Endothelial cell of umbilical vein (primary cell): ENCODE measurements at regions not wholly inside any gene's neighbourhood (a gene's known extent, or its start where the extent isn't known, plus 50 kb on each side); places are given as distances from the start of the nearest gene placed in this dataset.

Source experiments
- BruUV-seq: library from RNA; stranded (reverse); fragments of 400-500 nt; replicated peaks from 2 replicates; lab custom pipeline; 2021; lab: Mats Ljungman, UMichigan
- CTCF ChIA-PET: fragments of 300-600, 350-600 bp; sonication (Branson Sonifier 250); formaldehyde crosslinking; loops from one replicate; lab custom pipeline; 2021; ENCODE audit warnings: antibody characterized with exemption, inconsistent platforms; lab: Charles Lee
- POLR2A ChIA-PET: fragments of 300-600, 350-600 bp; sonication (Branson Sonifier 250); formaldehyde crosslinking; loops from one replicate; lab custom pipeline; 2021; ENCODE audit warnings: antibody characterized with exemption, inconsistent platforms; lab: Charles Lee
- DNase-seq: peaks from one replicate; pipeline ENCODE4 v3.0.0-alpha.2; 2011; ENCODE audit warnings: low read depth, low spot score
- FAIRE-seq: peaks from 2 replicates; lab custom pipeline; 2011; peaks lifted over from hg19 to GRCh38; lab: Jason Lieb, UNC
- H2AFZ ChIP-seq: 2 replicates; pipeline ENCODE4 v1.6.0; 2012; ENCODE audit warnings: low read depth, low read length, control low read depth, inconsistent platforms
- H3K27ac ChIP-seq: 2 replicates; pipeline ENCODE4 v1.5.1; 2011; ENCODE audit warnings: low read depth, mild to moderate bottlenecking, control low read depth, low read length, moderate library complexity; ENCODE audit not compliant: insufficient read depth
- H3K27me3 ChIP-seq, 2 experiments: 2 replicates each; pipeline versions ENCODE4 v1.6.0 to v1.6.1; 2011; ENCODE audit warnings: low read length in 2 of 2, mixed read lengths in 1 of 2; ENCODE audit not compliant: control insufficient read depth in 2 of 2, insufficient read depth in 2 of 2
- H3K36me3 ChIP-seq, 2 experiments: 2 replicates in 1 of 2; 3 replicates in 1 of 2; pipeline ENCODE4 v1.5.1; 2011; ENCODE audit warnings: low read length in 2 of 2, mild to moderate bottlenecking in 1 of 2, moderate library complexity in 1 of 2; ENCODE audit not compliant: control insufficient read depth in 2 of 2, insufficient read depth in 2 of 2; ENCODE audit errors: extremely low read depth in 1 of 2
- H3K4me1 ChIP-seq: 3 replicates; pipeline ENCODE4 v1.5.1; 2011; ENCODE audit warnings: mild to moderate bottlenecking, low read length; ENCODE audit not compliant: control insufficient read depth, insufficient read depth; ENCODE audit errors: extremely low read depth
- H3K4me2 ChIP-seq: 2 replicates; pipeline ENCODE4 v1.6.1; 2011; ENCODE audit warnings: low read length, control low read depth, mixed read lengths; ENCODE audit not compliant: insufficient read depth
- H3K4me3 ChIP-seq, 3 experiments: fragments of 200-600 bp in 1 of 3; sonication (generic), shearing (Covaris generic) in 1 of 3; replicated peaks in 1 of 3; 2 replicates each; pipeline ENCODE4 v1.5.1; 2011 to 2016; ENCODE audit warnings: control low read depth in 3 of 3, low read length in 3 of 3, mild to moderate bottlenecking in 2 of 3, inconsistent platforms in 1 of 3, low read depth in 1 of 3, moderate library complexity in 1 of 3; ENCODE audit not compliant: insufficient read depth in 1 of 3
- H3K79me2 ChIP-seq: 2 replicates; pipeline ENCODE4 v1.6.0; 2012; ENCODE audit warnings: low read length, inconsistent platforms; ENCODE audit not compliant: control insufficient read depth, insufficient read depth
- H3K9ac ChIP-seq: replicated peaks from 2 replicates; pipeline ENCODE3; 2011; ENCODE audit warnings: low read length, control low read depth; ENCODE audit not compliant: insufficient read depth; ENCODE audit errors: extremely low read depth
- H3K9me1 ChIP-seq: replicated peaks from 3 replicates; pipeline ENCODE4 v1.6.0; 2011; ENCODE audit warnings: mild to moderate bottlenecking, low read length; ENCODE audit not compliant: control insufficient read depth, insufficient read depth; ENCODE audit errors: extremely low read depth
- H3K9me3 ChIP-seq: replicated peaks from 2 replicates; pipeline ENCODE4 v1.5.1; 2012; ENCODE audit warnings: low read length, inconsistent platforms; ENCODE audit not compliant: control insufficient read depth, insufficient read depth
- H4K20me1 ChIP-seq: replicated peaks from 2 replicates; pipeline ENCODE3; 2011; ENCODE audit warnings: mild to moderate bottlenecking, low read length; ENCODE audit not compliant: control insufficient read depth, insufficient read depth; ENCODE audit errors: extremely low read depth
- CTCF ChIP-seq, 2 donors: IDR thresholded peaks; 1 replicate in 1 of 2; 2 replicates in 1 of 2; pipeline ENCODE4 v1.5.1; 2011; ENCODE audit warnings: low read length in 2 of 2, mild to moderate bottlenecking in 2 of 2, moderate library complexity in 2 of 2, control low read depth in 1 of 2, inconsistent platforms in 1 of 2, low read depth in 1 of 2; ENCODE audit not compliant: insufficient read depth in 1 of 2; ENCODE audit errors: extremely low read depth in 1 of 2
- EZH2 ChIP-seq: IDR thresholded peaks from 2 replicates; pipeline ENCODE4 v1.6.1; 2012; ENCODE audit warnings: borderline replicate concordance, low read depth, mild to moderate bottlenecking, moderate library complexity, low read length, inconsistent platforms; ENCODE audit not compliant: severe bottlenecking
- FOS ChIP-seq: IDR thresholded peaks from 2 replicates; pipeline ENCODE4 v1.6.1; 2011; ENCODE audit warnings: mild to moderate bottlenecking, low read length, moderate library complexity, borderline replicate concordance; ENCODE audit not compliant: insufficient read depth
- GATA2 ChIP-seq: IDR thresholded peaks from 2 replicates; pipeline ENCODE4 v1.7.0; 2011; ENCODE audit warnings: low read depth, mild to moderate bottlenecking, moderate library complexity, mixed read lengths, low read length; ENCODE audit not compliant: insufficient read length, insufficient read depth
- JUN ChIP-seq: IDR thresholded peaks from 2 replicates; pipeline ENCODE4 v1.6.1; 2011; ENCODE audit warnings: borderline replicate concordance, low read depth; ENCODE audit not compliant: insufficient read length, insufficient read depth
- MYC ChIP-seq: IDR thresholded peaks from one replicate; pipeline ENCODE4 v1.6.1; 2011; ENCODE audit warnings: mild to moderate bottlenecking, low read depth, low read length
- POLR2A ChIP-seq: IDR thresholded peaks from 2 replicates; pipeline ENCODE4 v1.6.1; 2012; ENCODE audit warnings: low read depth, mild to moderate bottlenecking, control low read depth, low read length
- POLR2AphosphoS5 ChIP-seq: IDR thresholded peaks from 2 replicates; pipeline ENCODE4 v1.6.1; 2012; ENCODE audit warnings: low read depth, mild to moderate bottlenecking, control low read depth, low read length, moderate library complexity; ENCODE audit not compliant: insufficient read depth
- dilution Hi-C: fragments of 300-500 bp; cut with MboI; formaldehyde crosslinking; loops from one replicate; pipeline ENCODE4 v1.15.0; 2019; ENCODE audit warnings: low sequenced_read_pairs; ENCODE audit not compliant: extremely low pct_ligation_motif_present
- intact Hi-C: fragments of 100-400 bp; cut with micrococcal nuclease; formaldehyde crosslinking; loops from one replicate; pipeline ENCODE4 v1.10.0; 2022
- TF ChIP-seq, protein P1 (sequence below): IDR thresholded peaks from 2 replicates; pipeline ENCODE4 v1.6.1; 2011; ENCODE audit not compliant: insufficient read depth, insufficient read length

GRCh38 chr3:43793648-43794372, 103.1 kb downstream of the ABHD5 start:
- H3K27me3 ChIP-seq = peaks cover 11 to 16% of the 10 kb centered on the region in 2 experiments
- FAIRE-seq (no peak), DNase-seq (no peak)
- no peaks in the 10 kb centered on the region for H3K9me3 ChIP-seq
- ChIA-PET POLR2A (no interaction called here), CTCF (no interaction called here)
- H3K4me1 ChIP-seq = no peaks in the 10 kb centered on the region
- H3K79me2 ChIP-seq = no peaks in the 10 kb centered on the region
- TF ChIP-seq FOS (no peak), POLR2A (no peak), CTCF (IDR thresholded peaks at IDR 0.05; ENCODE audit: extremely low read depth in 1 of 2, insufficient read depth in 1 of 2, low read depth in 1 of 2, low read length in 2 of 2) (no peak), EZH2 (no peak), POLR2AphosphoS5 (no peak), GATA2 (no peak), MYC (no peak), JUN (no peak)
- TF ChIP-seq, protein P1, sequence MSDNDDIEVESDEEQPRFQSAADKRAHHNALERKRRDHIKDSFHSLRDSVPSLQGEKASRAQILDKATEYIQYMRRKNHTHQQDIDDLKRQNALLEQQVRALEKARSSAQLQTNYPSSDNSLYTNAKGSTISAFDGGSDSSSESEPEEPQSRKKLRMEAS = no peak
- dilution Hi-C loops = no loop called here
- H3K9ac ChIP-seq = no peak overlapping the region
- no peak overlapping the region for H3K4me2 ChIP-seq
- H2AFZ ChIP-seq = no peak overlapping the region
- intact Hi-C loops = no loop called here
- no peaks in the 10 kb centered on the region for H3K36me3 ChIP-seq
- no peaks in the 10 kb centered on the region for H4K20me1 ChIP-seq
- no TSS peak for BruUV-seq
- no peak overlapping the region for H3K27ac ChIP-seq
- H3K9me1 ChIP-seq = no peaks in the 10 kb centered on the region
- no peak overlapping the region for H3K4me3 ChIP-seq
